HG03280 (cell line): ENCODE measurements at regions not wholly inside any gene's neighbourhood (a gene's known extent, or its start where the extent isn't known, plus 50 kb on each side); places are given as distances from the start of the nearest gene placed in this dataset.
A peak's percentile ranks its signal among the peaks of the same experiment; 100 is the strongest.

Experiments
- ATAC-seq: cut with Tn5 transposase; IDR thresholded peaks from one replicate; pipeline ENCODE4 v1.9.1; 2021; ENCODE audit warnings: mild to moderate bottlenecking, moderate library complexity; ENCODE audit not compliant: unreplicated experiment

DNA sequence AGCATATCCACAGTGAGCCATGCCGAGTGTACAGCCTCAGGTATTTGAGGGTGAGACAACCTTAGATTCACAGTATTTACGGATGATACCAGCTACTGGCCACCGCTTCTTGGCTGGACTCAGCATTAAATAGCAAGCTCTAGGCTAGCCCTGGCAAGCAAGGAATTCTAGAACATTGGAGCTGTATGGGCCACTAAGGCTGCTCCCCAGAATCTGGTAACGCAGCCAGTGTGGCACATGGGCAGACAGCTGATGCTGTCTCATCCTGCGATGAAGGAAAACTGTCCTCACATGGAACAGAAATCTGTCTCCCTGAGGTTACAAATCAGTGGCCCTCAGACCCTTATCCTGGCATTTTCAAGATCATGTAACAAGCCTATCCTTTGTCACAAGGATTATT is 57.6 kb upstream of the RGMA start:
- no peak for ATAC-seq

DNA sequence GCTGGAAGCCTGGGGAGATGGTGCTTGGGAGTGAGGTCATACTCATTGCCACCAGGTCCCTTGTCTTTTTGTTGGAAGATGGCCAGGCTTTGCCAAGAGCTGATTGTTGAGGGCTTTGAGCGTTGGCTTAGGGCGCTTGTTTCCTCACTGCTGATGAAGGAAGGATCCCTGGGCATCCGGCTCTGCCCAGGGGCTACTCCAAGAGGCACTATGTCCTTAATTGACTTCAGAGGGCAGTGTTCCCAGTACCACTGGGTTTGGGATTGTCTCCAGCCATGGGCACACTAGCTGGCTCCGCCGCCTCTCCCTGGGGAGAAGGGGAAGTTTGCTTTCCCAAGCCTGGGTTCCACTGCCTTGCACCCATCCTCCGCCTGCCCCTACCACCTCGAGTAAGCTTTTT is 57.2 kb upstream of the RGMA start:
- ATAC-seq, result no peak

DNA sequence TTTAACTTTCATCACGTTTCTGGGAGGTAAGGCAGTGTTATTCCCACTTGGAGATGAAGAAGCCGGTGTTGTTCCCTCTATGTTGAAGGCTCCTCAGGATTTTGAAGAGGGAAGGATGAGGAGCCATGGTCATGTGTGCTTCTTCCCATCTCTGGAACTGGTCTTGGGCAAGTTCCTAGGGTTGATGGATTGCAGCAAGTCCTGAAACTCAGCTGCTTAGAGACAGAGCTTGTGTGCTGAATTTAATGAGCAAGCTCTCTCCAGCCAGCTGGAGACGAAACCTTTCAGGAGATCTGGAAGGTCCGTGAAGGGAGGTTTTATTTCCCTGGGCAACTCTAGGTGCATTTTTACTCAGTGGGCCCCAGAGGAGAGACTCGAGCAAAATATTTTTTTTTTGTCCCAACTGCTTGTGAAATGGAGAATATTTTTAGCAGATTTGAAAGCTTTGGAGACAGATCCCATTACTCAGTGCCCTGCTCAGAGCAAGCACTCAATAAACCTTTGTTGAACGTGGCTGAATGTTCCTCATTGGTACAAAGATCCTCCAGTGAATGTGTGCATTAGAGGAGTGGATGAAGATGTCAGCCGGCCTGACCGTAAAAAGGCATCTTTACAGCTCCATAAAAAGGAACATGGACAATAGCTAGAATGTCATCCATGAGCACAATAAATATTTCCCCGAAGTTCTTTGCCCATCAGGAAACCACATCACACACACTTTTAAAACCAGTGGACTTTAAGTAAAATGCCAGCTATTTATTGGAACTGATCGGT is 55.6 kb upstream of the RGMA start:
- ATAC-seq, result no peak

DNA sequence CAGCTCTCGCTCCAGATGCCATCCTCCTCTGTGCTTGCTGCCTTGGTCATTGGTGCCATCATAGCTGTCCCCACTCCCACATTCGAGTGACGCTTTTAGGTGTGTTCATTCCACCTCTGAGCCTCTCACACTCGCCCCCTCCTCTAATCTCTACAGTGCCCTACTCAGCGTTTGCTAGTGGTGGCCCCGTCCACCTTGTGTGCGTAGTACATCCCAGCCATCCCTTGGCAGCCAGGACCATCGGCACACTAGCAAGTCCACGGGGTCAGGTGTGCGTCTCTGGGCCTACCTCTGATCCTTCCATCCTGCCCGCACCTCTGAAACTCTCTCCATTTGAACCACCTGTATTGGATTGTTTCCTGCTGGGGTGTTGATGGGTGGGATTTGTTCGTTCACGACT is 54.2 kb upstream of the RGMA start:
- ATAC-seq, result no peak

DNA sequence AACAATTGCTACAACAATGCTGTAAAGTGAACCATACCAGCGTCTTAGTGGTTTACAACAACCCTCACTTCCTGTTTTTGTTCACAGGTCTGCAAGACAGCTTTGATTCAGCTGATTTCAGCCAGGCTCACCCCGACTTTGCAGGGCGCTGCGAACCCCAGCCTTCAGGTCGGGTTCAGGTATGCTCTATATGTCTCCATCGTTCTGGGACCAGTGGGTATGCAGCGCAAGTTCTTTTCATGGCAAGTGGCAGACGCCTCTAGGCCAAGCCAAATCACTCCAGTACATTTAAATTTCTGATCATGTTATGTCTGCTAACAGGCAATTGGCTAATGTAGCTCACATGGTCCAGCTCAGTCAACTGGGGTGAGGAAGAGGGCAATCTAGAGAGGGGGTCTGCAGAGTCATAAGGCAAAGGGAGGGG is 52.4 kb upstream of the RGMA start:
- ATAC-seq, result peak; percentile 60

DNA sequence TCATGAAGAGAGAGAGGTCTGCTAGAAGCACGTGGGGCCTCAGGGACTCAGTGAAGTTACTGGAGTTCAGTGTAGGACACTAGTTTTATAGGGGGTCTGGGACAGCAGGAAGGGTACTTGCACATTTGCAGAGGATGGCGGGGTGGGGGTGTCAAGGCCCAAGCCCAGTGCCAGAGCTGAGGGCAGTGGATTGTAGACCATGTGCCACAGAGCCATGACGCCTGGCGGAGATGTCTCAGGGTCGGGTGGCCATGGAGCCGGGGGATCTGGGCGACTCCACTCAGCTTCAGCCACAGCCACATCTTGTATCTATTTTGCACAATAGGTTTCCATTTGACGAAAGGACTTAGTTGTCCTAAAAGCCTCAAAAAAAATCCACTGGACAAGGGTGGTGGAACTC is 50.4 kb upstream of the RGMA start:
- no peak for ATAC-seq

DNA sequence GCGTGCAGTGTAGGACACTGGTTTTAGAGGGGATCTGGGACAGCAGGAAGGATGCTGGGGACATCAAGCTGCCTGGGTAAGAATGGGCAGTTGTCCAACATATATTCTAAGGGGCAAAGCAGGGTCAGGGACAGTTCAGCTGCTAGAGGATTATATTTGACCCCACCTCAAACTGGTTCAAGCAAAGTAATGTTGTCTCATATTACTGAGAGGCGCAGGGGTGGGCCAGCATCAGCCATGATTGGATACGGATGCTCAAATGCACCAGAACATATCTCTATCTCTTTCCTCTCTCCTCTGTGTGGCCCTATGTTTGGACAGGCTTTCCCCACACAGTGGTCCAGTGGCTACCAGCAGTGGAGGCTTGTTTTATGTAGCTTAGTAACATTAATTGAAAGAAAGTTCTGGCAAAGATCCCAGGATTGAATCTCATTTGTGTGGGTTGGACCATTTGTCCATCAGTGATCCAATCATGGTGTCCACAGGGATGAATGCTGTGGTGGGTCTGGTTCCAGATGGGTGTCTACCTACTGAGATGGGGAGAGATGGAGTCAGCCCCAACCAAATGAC is 49.8 kb upstream of the RGMA start:
- ATAC-seq, result no peak
